ENCODE measurements at regions not wholly inside any gene's neighbourhood (a gene's known extent, or its start where the extent isn't known, plus 50 kb on each side); places are given as distances from the start of the nearest gene placed in this dataset.

- DNase-seq (ENCODE audit: low spot score), result no peak
- Histone ChIP-seq H3K36me3 (no peaks in the 10 kb centered on the region), H3K4me1 (ENCODE audit: control insufficient read depth in 1 of 2, low read depth in 2 of 2) (no peaks in the 10 kb centered on the region), H3K27ac (no peak overlapping the region), H3K27me3 (replicated peaks; ENCODE audit: insufficient read depth) (no peaks in the 10 kb centered on the region), H3K9me3 (no peaks in the 10 kb centered on the region), H3K4me3 (no peak overlapping the region)
- no peak for TF ChIP-seq CTCF (IDR thresholded peaks at IDR 0.05)
- no peak for ATAC-seq (ENCODE audit: insufficient number of reproducible peaks, low FRiP score, low read depth)
These were observed 1216.9 kb upstream of the GBE1 start for GRCh38 chr3:82978368-82978767.

- Histone ChIP-seq H3K9me3 (no peaks in the 10 kb centered on the region), H3K27me3 (replicated peaks; ENCODE audit: insufficient read depth) (no peaks in the 10 kb centered on the region), H3K4me3 (no peak overlapping the region), H3K4me1 (ENCODE audit: control insufficient read depth in 1 of 2, low read depth in 2 of 2) (no peaks in the 10 kb centered on the region), H3K36me3 (no peaks in the 10 kb centered on the region), H3K27ac (no peak overlapping the region)
- no peak for TF ChIP-seq CTCF (IDR thresholded peaks at IDR 0.05)
- DNase-seq (ENCODE audit: low spot score), result no peak
- ATAC-seq (ENCODE audit: insufficient number of reproducible peaks, low FRiP score, low read depth), result no peak
These were observed 1216.4 kb upstream of the GBE1 start for GRCh38 chr3:82977871-82978270.

- peak; percentile 60 for ATAC-seq (ENCODE audit: insufficient number of reproducible peaks, low FRiP score, low read depth)
- Histone ChIP-seq H3K27me3 (replicated peaks; ENCODE audit: insufficient read depth) (no peaks in the 10 kb centered on the region), H3K36me3 (no peaks in the 10 kb centered on the region), H3K4me1 (ENCODE audit: control insufficient read depth in 1 of 2, low read depth in 2 of 2) (no peaks in the 10 kb centered on the region), H3K9me3 (no peaks in the 10 kb centered on the region), H3K27ac (no peak overlapping the region), H3K4me3 (no peak overlapping the region)
- no peak for DNase-seq (ENCODE audit: low spot score)
- TF ChIP-seq CTCF (IDR thresholded peaks at IDR 0.05), result no peak
These were observed 1212.3 kb upstream of the GBE1 start for GRCh38 chr3:82973791-82974190.

- Histone ChIP-seq H3K27ac (no peak overlapping the region), H3K4me1 (ENCODE audit: control insufficient read depth in 1 of 2, low read depth in 2 of 2) (no peaks in the 10 kb centered on the region), H3K36me3 (no peaks in the 10 kb centered on the region), H3K4me3 (no peak overlapping the region), H3K27me3 (replicated peaks; ENCODE audit: insufficient read depth) (no peaks in the 10 kb centered on the region), H3K9me3 (no peaks in the 10 kb centered on the region)
- no peak for DNase-seq (ENCODE audit: low spot score)
- TF ChIP-seq CTCF (IDR thresholded peaks at IDR 0.05), result no peak
- no peak for ATAC-seq (ENCODE audit: insufficient number of reproducible peaks, low FRiP score, low read depth)
These were observed 1198.9 kb upstream of the GBE1 start for GRCh38 chr3:82960379-82960778.

- TF ChIP-seq CTCF (IDR thresholded peaks at IDR 0.05), result no peak
- no peak for ATAC-seq (ENCODE audit: insufficient number of reproducible peaks, low FRiP score, low read depth)
- no peaks in the 10 kb centered on the region for H3K4me1 ChIP-seq (ENCODE audit: control insufficient read depth in 1 of 2, low read depth in 2 of 2)
These were observed 1196.3 kb upstream of the GBE1 start for GRCh38 chr3:82957696-82958095.

More at GRCh38 chr3:82957696-82958095, 1196.3 kb upstream of the GBE1 start:
- no peak for DNase-seq (ENCODE audit: low spot score)
- Histone ChIP-seq H3K4me3 (no peak overlapping the region), H3K27ac (no peak overlapping the region), H3K36me3 (no peaks in the 10 kb centered on the region), H3K9me3 (no peaks in the 10 kb centered on the region), H3K27me3 (replicated peaks; ENCODE audit: insufficient read depth) (no peaks in the 10 kb centered on the region)

All from thoracic aorta (tissue), 2 donors.